Thymus (tissue), 11 donors: ENCODE measurements at regions not wholly inside any gene's neighbourhood (a gene's known extent, or its start where the extent isn't known, plus 50 kb on each side); places are given as distances from the start of the nearest gene placed in this dataset.

ENCODE experiments used
- DNase-seq, 9 donors: peaks; one replicate each; pipeline ENCODE4 v3.0.0-alpha.2; 2013; ENCODE audit warnings: low spot score in 9 of 9, low read depth in 6 of 9, missing footprints in 1 of 9
- H3K27ac ChIP-seq, 2 donors: one replicate each; pipeline ENCODE4 v1.5.1; 2013; ENCODE audit warnings: control low read depth in 1 of 2, low read depth in 1 of 2, low read length in 1 of 2, mild to moderate bottlenecking in 1 of 2, moderate library complexity in 1 of 2
- H3K27me3 ChIP-seq, 2 donors: one replicate each; pipeline ENCODE4 v1.5.1; 2013; ENCODE audit warnings: low read length in 1 of 2; ENCODE audit not compliant: control insufficient read depth in 2 of 2, insufficient read depth in 1 of 2
- H3K36me3 ChIP-seq, 2 donors: one replicate each; pipeline ENCODE4 v1.5.1; 2013; ENCODE audit warnings: low read length in 1 of 2, mild to moderate bottlenecking in 1 of 2, moderate library complexity in 1 of 2; ENCODE audit not compliant: control insufficient read depth in 2 of 2, insufficient read depth in 2 of 2
- H3K4me1 ChIP-seq, 2 donors: one replicate each; pipeline ENCODE4 v1.5.1; 2013; ENCODE audit warnings: low read length in 2 of 2; ENCODE audit not compliant: control insufficient read depth in 2 of 2, insufficient read depth in 2 of 2
- H3K4me3 ChIP-seq, 2 donors: one replicate each; pipeline ENCODE4 v1.5.1; 2013; ENCODE audit warnings: low read length in 2 of 2, control low read depth in 1 of 2, mild to moderate bottlenecking in 1 of 2
- H3K9me3 ChIP-seq, 2 donors: one replicate each; pipeline ENCODE4 v1.5.1; 2013; ENCODE audit warnings: low read length in 1 of 2, mild to moderate bottlenecking in 1 of 2; ENCODE audit not compliant: control insufficient read depth in 2 of 2, insufficient read depth in 1 of 2
- WGBS: extraction: QIAGEN DNeasy Blood & Tissue Kit; methylation state at CpG from one replicate; pipeline ENCODE4 v1.1.7; 2013; 5-methylcytosine and 5-hydroxymethylcytosine counted together
- donor health status: healthy.

DNA sequence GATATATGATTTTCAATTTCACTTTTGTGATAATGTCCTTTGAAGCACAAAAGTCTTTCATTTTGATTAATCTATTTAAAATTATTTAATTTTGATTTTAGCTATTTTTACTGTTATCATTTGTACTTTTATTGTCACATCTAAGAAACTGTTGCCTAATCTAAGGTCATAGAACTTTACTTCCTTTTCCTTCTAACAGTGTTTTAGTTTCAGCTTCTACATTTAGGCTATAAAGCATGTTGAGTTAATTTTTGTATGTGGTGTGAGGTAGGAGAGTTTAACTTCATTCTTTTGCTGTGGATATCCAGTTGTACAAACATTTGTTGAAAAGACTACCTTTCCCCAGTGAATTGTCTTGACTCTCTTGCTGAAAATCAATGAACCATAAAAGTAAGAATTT is 204.5 kb downstream of the TM2D1 start:
- no peaks in the 10 kb centered on the region for H3K27me3 ChIP-seq
- no peaks in the 10 kb centered on the region for H3K36me3 ChIP-seq
- no peaks in the 10 kb centered on the region for H3K4me1 ChIP-seq
- no peaks in the 10 kb centered on the region for H3K9me3 ChIP-seq
- no peak overlapping the region for H3K27ac ChIP-seq
- no peak for DNase-seq
- no peak overlapping the region for H3K4me3 ChIP-seq

GRCh38 chr1:61519631-61520030 is 205.3 kb downstream of the TM2D1 start:
- Histone ChIP-seq H3K36me3 (no peaks in the 10 kb centered on the region), H3K9me3 (no peaks in the 10 kb centered on the region), H3K27ac (no peak overlapping the region), H3K27me3 (no peaks in the 10 kb centered on the region), H3K4me1 (no peaks in the 10 kb centered on the region), H3K4me3 (no peak overlapping the region)
- DNase-seq: no peak
- 95% methylated on average over 2 of the region's 2 CpGs for WGBS

DNA sequence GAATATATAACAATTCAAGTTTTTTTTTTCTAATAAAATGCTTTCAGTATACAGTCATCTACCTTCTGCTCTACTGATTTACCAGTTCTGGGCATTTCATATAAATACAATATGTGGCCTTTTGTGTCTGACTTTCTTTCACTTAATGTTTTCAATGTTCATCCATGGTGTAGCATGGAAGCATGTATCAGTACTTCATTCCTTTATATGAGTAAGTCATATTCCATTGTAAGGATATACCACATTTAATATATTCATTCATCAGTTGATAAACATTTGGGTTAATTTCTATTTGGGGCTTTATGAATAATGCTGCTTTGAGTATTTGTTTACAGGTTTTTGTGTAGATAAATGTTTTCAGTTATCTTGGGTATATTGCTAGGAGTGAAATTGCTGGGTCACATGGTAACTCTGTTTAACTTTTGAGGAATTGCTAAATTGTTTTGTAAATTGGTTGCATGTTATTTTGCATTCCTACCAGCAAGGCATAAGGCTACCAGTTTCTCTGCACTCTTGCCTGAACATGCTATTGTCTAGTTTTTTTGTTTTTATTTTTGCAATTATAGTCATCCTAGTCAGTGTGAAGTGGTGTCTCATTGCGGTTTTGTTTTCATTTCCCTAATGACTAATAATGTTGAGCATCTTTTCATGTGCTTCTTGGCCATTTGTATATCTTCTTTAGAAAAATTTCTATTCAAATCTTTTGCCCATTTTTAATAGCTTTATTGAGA is 206.1 kb downstream of the TM2D1 start:
- Histone ChIP-seq H3K27ac (no peak overlapping the region), H3K36me3 (no peaks in the 10 kb centered on the region), H3K4me1 (no peaks in the 10 kb centered on the region), H3K9me3 (no peaks in the 10 kb centered on the region), H3K4me3 (no peak overlapping the region), H3K27me3 (no peaks in the 10 kb centered on the region)
- no peak for DNase-seq
- WGBS: 94% methylated on average over 1 of the region's 1 CpG

DNA sequence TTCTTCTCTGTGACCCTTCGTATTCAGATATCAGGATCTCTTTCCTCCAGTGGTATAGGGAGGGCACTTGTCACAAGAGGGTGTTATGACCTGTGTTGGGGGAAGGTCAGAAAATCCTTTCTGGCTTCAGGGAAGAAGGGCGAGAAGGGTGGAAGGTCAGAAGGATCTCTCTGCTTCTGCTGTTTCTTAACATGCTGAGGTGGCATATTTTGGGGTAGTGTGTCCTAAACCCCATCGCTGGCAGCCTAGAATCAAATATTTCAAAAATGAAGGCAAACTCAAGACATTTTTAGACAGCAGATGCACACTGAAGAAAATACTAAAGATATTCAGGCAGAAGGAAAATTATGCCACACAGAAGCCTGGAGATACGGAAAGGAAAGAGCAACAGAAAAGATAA is 207.6 kb downstream of the TM2D1 start:
- no peaks in the 10 kb centered on the region for H3K4me1 ChIP-seq
- no peaks in the 10 kb centered on the region for H3K9me3 ChIP-seq
- DNase-seq: no peak
- H3K27ac ChIP-seq: no peak overlapping the region
- H3K27me3 ChIP-seq: no peaks in the 10 kb centered on the region
- H3K36me3 ChIP-seq: no peaks in the 10 kb centered on the region
- no peak overlapping the region for H3K4me3 ChIP-seq
- 98% methylated on average over 4 of the region's 4 CpGs for WGBS

DNA sequence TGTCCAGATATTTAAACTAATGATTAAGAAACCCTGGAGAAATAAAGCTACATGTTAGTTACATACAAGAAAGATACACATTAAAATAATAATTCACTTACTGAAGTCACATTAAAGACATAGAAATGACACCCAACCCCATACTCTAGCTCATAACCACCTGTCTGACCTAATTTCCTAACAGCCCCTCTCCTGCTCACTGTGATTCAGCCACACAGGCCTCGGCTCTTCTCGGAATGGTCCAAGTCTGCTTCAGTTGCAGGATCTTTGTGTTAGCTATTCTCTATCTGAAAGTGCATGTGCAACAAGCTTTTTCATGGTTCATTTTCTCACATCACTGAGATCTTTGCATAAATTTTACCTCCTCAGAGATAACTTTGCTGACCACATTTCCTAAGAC is 209.8 kb downstream of the TM2D1 start:
- no peak for DNase-seq
- 98% methylated on average over 2 of the region's 2 CpGs for WGBS
- Histone ChIP-seq H3K27ac (no peak overlapping the region), H3K4me3 (no peak overlapping the region), H3K4me1 (no peaks in the 10 kb centered on the region), H3K27me3 (no peaks in the 10 kb centered on the region), H3K9me3 (no peaks in the 10 kb centered on the region), H3K36me3 (no peaks in the 10 kb centered on the region)
